Jurkat, Clone E6-1 (cell line): ENCODE measurements at regions not wholly inside any gene's neighbourhood (a gene's known extent, or its start where the extent isn't known, plus 50 kb on each side); places are given as distances from the start of the nearest gene placed in this dataset.
"Not testable (repeated sequence)": the region's sequence is repeated elsewhere in the genome, so short reads cannot be mapped to it uniquely, and the experiment has no call there.

ENCODE experiments used
- DNase-seq: peaks from one replicate; pipeline ENCODE4 v3.0.0-alpha.2; 2011; ENCODE audit warnings: low read depth, low spot score
- H3K4me3 ChIP-seq: 2 replicates; pipeline ENCODE4 v1.5.1; 2011; ENCODE audit warnings: mild to moderate bottlenecking, low read length, control low read depth, moderate library complexity

GRCh38 chr6:112881828-112882780, 535.0 kb downstream of the RFPL4B start:
- DNase-seq: no peak
- no peak overlapping the region for H3K4me3 ChIP-seq

GRCh38 chr6:112883095-112883494, 536.0 kb downstream of the RFPL4B start:
- DNase-seq: no peak
- H3K4me3 ChIP-seq: no peak overlapping the region

- no peak for DNase-seq
- H3K4me3 ChIP-seq: no peak overlapping the region
These were observed 539.3 kb downstream of the RFPL4B start for GRCh38 chr6:112886415-112886814.

- DNase-seq, H3K4me3 ChIP-seq: not testable (repeated sequence)
These were observed 540.3 kb downstream of the RFPL4B start for GRCh38 chr6:112887424-112887823.

GRCh38 chr6:112899541-112899940, 552.4 kb downstream of the RFPL4B start:
- no peak overlapping the region for H3K4me3 ChIP-seq
- no peak for DNase-seq

GRCh38 chr6:112903361-112903760, 556.2 kb downstream of the RFPL4B start:
- no peak overlapping the region for H3K4me3 ChIP-seq
- no peak for DNase-seq

- H3K4me3 ChIP-seq: no peak overlapping the region
- DNase-seq: no peak
These were observed 559.6 kb downstream of the RFPL4B start for GRCh38 chr6:112906726-112907125.

GRCh38 chr6:112909781-112910180, 562.7 kb downstream of the RFPL4B start:
- H3K4me3 ChIP-seq: no peak overlapping the region
- no peak for DNase-seq

GRCh38 chr6:112910256-112910655, 563.1 kb downstream of the RFPL4B start:
- H3K4me3 ChIP-seq: no peak overlapping the region
- no peak for DNase-seq

GRCh38 chr6:112911959-112912358, 564.8 kb downstream of the RFPL4B start:
- DNase-seq: no peak
- no peak overlapping the region for H3K4me3 ChIP-seq

- no peak overlapping the region for H3K4me3 ChIP-seq
- DNase-seq: no peak
These were observed 565.4 kb downstream of the RFPL4B start for GRCh38 chr6:112912416-112913101.

GRCh38 chr6:112919744-112920143, 572.6 kb downstream of the RFPL4B start:
- DNase-seq, H3K4me3 ChIP-seq: not testable (repeated sequence)

- DNase-seq: no peak
- H3K4me3 ChIP-seq: no peak overlapping the region
These were observed 573.9 kb downstream of the RFPL4B start for GRCh38 chr6:112920994-112921393.

- no peak for DNase-seq
These were observed 576.9 kb downstream of the RFPL4B start for GRCh38 chr6:112923940-112924587.

GRCh38 chr6:112925702-112926101, 578.6 kb downstream of the RFPL4B start:
- no peak for DNase-seq
- H3K4me3 ChIP-seq: no peak overlapping the region

More at GRCh38 chr6:112923940-112924587, 576.9 kb downstream of the RFPL4B start:
- no peak overlapping the region for H3K4me3 ChIP-seq

- no peak overlapping the region for H3K4me3 ChIP-seq
- no peak for DNase-seq
These were observed 580.7 kb downstream of the RFPL4B start for GRCh38 chr6:112927641-112928320.

GRCh38 chr6:112929641-112930040, 582.5 kb downstream of the RFPL4B start:
- no peak for DNase-seq
- no peak overlapping the region for H3K4me3 ChIP-seq

- no peak overlapping the region for H3K4me3 ChIP-seq
- no peak for DNase-seq
These were observed 584.7 kb downstream of the RFPL4B start for GRCh38 chr6:112931832-112932231.

- no peak for DNase-seq
- no peak overlapping the region for H3K4me3 ChIP-seq
These were observed 586.8 kb downstream of the RFPL4B start for GRCh38 chr6:112933947-112934346.
